GF-D8 (cell line): ENCODE measurements at regions not wholly inside any gene's neighbourhood (a gene's known extent, or its start where the extent isn't known, plus 50 kb on each side); places are given as distances from the start of the nearest gene placed in this dataset.
"Not testable (repeated sequence)": the region's sequence is repeated elsewhere in the genome, so short reads cannot be mapped to it uniquely, and the experiment has no call there.

Source experiments
- DNase-seq: peaks from one replicate; lab custom pipeline; 2025; lab: John Stamatoyannopoulos, UW

- no peak for DNase-seq
These were observed 1587.6 kb upstream of the C9orf72 start for GRCh38 chr9:29160763-29161353.

- no peak for DNase-seq
These were observed 1600.9 kb upstream of the C9orf72 start for GRCh38 chr9:29174136-29174535.

- no peak for DNase-seq
These were observed 1603.0 kb upstream of the C9orf72 start for GRCh38 chr9:29176231-29176630.

DNA sequence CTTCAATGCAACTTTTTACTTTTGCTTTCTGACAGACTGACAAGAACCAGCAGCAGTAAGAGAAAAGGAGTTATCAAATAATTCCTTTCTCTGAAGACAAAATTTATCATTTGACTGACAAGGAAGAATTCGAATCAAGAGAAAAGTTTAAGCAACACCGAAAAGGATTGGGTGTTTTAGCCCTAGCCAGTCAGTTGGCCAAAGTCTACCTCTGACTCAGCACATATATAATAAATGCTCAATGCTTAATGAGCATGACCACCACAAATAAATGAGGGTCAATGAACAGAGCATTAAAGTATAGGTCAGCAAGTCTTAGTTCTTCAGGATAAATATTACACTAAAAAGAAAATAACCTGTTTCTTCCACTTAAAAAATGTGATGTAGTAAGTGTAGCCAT is 1603.5 kb upstream of the C9orf72 start:
- no peak for DNase-seq

GRCh38 chr9:29183971-29184370 is 1610.7 kb upstream of the C9orf72 start:
- no peak for DNase-seq

- not testable (repeated sequence) for DNase-seq
These were observed 1615.5 kb upstream of the C9orf72 start for GRCh38 chr9:29188771-29189170.

GRCh38 chr9:29189221-29189620 is 1615.9 kb upstream of the C9orf72 start:
- DNase-seq: not testable (repeated sequence)

DNA sequence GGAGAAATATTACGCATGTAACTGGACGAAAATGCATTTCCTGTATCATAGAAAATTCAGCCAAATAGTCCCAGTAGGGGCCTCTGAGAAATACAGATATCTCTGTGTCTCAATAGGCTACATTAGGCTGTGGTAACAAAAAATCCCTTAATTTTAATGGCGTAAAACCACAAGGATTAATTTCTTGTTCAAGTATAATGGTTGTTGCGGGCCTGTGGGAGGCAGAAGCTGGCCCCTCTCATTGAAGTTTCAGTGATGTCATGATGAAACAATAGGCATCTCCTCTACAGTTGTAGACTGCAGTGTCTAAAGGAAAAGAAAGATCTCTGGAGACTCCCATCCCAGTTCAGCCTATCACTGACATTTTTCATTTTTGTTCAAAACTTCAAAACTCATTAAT is 1625.6 kb upstream of the C9orf72 start:
- no peak for DNase-seq

- DNase-seq: no peak
These were observed 1626.7 kb upstream of the C9orf72 start for GRCh38 chr9:29199975-29200374.

- no peak for DNase-seq
These were observed 1627.4 kb upstream of the C9orf72 start for GRCh38 chr9:29200650-29201049.

DNA sequence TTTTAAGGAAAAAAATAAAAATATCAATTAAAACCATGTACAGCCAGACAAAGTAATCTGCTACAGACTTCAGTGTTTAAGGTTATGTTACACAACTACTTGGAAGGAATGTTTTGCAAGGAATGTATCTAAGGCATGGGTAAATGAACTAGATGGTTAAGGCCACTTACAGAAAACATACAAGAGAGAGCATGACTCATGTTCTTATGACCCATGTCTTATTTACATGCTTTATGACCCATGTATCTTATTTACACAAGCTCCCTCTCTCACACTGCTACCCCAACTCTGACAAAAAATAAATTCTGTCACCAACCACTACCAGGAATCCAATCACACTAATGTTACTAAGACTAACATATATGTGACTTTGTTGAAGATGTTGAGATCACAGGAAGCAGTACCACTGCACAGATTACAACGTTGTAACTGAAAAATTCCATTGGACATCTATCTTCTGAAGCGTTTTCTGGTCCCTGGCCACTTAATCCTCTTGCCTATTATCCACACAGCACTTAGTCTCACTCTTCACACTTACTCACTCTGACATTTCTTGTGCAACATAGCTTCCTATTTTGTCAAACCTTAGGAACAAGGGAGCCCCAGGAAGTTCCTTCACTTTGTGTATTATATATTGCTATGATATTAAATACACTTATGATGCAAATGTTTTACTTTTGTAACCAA is 1630.1 kb upstream of the C9orf72 start:
- DNase-seq: no peak

- DNase-seq: no peak
These were observed 1635.4 kb upstream of the C9orf72 start for GRCh38 chr9:29208670-29209069.

GRCh38 chr9:29209748-29210291 is 1636.5 kb upstream of the C9orf72 start:
- no peak for DNase-seq

GRCh38 chr9:29211003-29211579 is 1637.8 kb upstream of the C9orf72 start:
- DNase-seq: no peak

DNA sequence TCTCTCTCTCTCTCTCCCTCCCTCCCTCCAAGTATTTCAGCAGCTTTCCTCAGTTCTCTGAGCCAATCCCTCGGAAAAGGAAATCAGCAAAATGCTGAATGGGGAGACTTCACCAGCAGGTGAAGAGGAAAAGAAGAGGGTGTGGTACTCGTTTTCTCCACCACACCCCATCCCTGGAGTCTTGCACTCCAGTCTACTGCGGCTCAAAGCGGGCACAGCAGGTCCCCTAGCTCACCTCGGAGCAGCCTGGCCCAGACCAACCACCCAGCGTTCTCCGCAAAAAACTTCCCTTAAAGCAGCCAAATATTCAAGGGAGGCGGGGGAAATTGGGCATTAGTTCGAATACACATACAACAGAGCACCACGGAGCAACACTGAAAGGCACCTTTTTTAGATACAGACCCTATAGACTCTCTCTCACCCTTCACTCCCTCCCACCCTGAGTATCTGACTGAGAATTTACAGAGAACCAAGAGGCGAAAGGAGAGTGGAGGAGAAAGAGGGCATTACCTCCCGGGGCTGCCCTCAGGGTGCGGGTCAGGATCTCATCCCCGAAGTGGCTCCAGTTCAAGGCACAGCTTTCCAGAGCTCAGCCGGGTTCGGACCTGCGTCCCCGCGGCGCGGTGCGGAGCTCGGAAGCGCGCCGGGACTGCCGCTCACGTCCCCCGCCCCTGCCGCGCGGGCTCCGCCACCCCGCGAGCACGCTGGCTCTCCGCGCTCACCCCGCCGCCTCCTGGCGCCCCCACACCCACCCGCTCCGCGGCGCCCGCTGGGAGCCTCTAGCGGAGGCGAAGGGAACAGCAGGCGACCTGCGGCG is 1638.5 kb upstream of the C9orf72 start:
- no peak for DNase-seq

GRCh38 chr9:29212397-29213387 is 1639.4 kb upstream of the C9orf72 start:
- no peak for DNase-seq

GRCh38 chr9:29213417-29214153 is 1640.3 kb upstream of the C9orf72 start, which contains the start of gene LINGO2:
TSS of gene LINGO2 (minus strand) at chr9:29213601.
- DNase-seq: no peak

DNA sequence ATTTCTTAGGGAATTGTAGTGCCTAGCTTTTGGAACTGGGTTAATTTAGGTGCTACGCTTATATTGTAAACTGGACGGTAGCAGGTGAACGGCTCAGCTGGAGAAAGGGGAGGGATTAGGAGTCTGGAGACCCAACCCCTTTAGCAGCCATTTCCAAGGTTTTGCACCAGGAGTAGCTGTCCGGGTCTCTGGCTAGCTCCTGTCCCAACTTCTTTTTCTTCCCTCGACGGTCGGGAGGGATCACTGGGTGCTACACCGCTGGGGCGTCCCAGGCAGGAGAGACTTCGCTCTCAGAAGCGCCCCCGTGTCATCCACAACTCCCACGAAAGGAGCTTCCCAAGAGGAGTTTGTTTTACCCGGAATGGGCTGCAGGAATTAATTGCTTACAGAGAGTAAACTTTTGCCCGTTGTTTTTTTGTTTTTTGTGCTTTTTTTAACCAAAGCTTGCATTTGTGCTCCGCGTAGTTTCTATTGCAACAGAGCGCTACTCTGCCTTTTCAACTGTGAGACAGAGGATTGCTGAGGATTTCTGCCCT is 1640.9 kb upstream of the C9orf72 start:
- DNase-seq: no peak

GRCh38 chr9:29214690-29215253 is 1641.5 kb upstream of the C9orf72 start:
- DNase-seq: no peak

- no peak for DNase-seq
These were observed 1644.7 kb upstream of the C9orf72 start for GRCh38 chr9:29217966-29218365.
